Common myeloid progenitor, CD34-positive (primary cell): ENCODE measurements at regions not wholly inside any gene's neighbourhood (a gene's known extent, or its start where the extent isn't known, plus 50 kb on each side); places are given as distances from the start of the nearest gene placed in this dataset.
A peak's percentile ranks its signal among the peaks of the same experiment; 100 is the strongest.
"Not testable (repeated sequence)": the region's sequence is repeated elsewhere in the genome, so short reads cannot be mapped to it uniquely, and the experiment has no call there.

Source experiments
- CTCF ChIA-PET: fragments of 350-600 bp; sonication (Branson Sonifier 250); formaldehyde crosslinking; loops from one replicate; lab custom pipeline; 2021; ENCODE audit warnings: antibody characterized with exemption; lab: Charles Lee
- POLR2A ChIA-PET: fragments of 350-600 bp; sonication (Branson Sonifier 250); formaldehyde crosslinking; loops from one replicate; lab custom pipeline; 2021; ENCODE audit warnings: antibody characterized with exemption; lab: Charles Lee
- DNase-seq, 3 donors: peaks; one replicate each; pipeline versions ENCODE4 v3.0.0 to v3.0.0-alpha.2; 2013
- H3K27ac ChIP-seq, 2 experiments: 1 replicate in 1 of 2; 2 replicates in 1 of 2; pipeline ENCODE4 v1.7.0; 2013; ENCODE audit warnings: inconsistent platforms in 2 of 2, low read length in 2 of 2, mild to moderate bottlenecking in 2 of 2, low read depth in 1 of 2, moderate library complexity in 1 of 2; ENCODE audit not compliant: severe bottlenecking in 2 of 2, insufficient read depth in 1 of 2, poor library complexity in 1 of 2
- H3K27me3 ChIP-seq, 5 experiments: replicated peaks in 2 of 5; 1 replicate in 3 of 5; 2 replicates in 2 of 5; pipeline versions ENCODE4 v1.6.1 to v1.7.0; 2013; ENCODE audit warnings: low read length in 4 of 5, mild to moderate bottlenecking in 2 of 5, moderate library complexity in 2 of 5, inconsistent platforms in 1 of 5; ENCODE audit not compliant: insufficient read depth in 5 of 5, control insufficient read depth in 4 of 5
- H3K36me3 ChIP-seq, 4 experiments: 1 replicate in 2 of 4; 2 replicates in 2 of 4; pipeline versions ENCODE4 v1.6.1 to v1.7.0; 2013; ENCODE audit warnings: low read length in 3 of 4, control low read depth in 1 of 4, mild to moderate bottlenecking in 1 of 4; ENCODE audit not compliant: control insufficient read depth in 4 of 4, insufficient read depth in 4 of 4
- H3K4me1 ChIP-seq, 4 experiments: 1 replicate in 3 of 4; 2 replicates in 1 of 4; pipeline versions ENCODE4 v1.6.1 to v1.7.1; 2013; ENCODE audit warnings: low read length in 3 of 4, mild to moderate bottlenecking in 3 of 4, control low read depth in 1 of 4, inconsistent platforms in 1 of 4, moderate library complexity in 1 of 4; ENCODE audit not compliant: control insufficient read depth in 4 of 4, insufficient read depth in 4 of 4; ENCODE audit errors: control extremely low read depth in 1 of 4
- H3K4me3 ChIP-seq, 7 experiments: 1 replicate in 4 of 7; 2 replicates in 3 of 7; pipeline versions ENCODE4 v1.5.1 to v1.7.0; 2013; ENCODE audit warnings: mild to moderate bottlenecking in 7 of 7, low read length in 6 of 7, moderate library complexity in 6 of 7, inconsistent platforms in 2 of 7, low read depth in 2 of 7, control low read depth in 1 of 7; ENCODE audit not compliant: insufficient read depth in 4 of 7, control insufficient read depth in 1 of 7; ENCODE audit errors: extremely low read depth in 1 of 7
- H3K9me3 ChIP-seq, 5 experiments: 1 replicate in 4 of 5; 2 replicates in 1 of 5; pipeline versions ENCODE4 v1.6.1 to v1.7.1; 2013; ENCODE audit warnings: low read length in 4 of 5, mild to moderate bottlenecking in 2 of 5, inconsistent platforms in 1 of 5, low read depth in 1 of 5, moderate library complexity in 1 of 5; ENCODE audit not compliant: control insufficient read depth in 4 of 5, insufficient read depth in 2 of 5; ENCODE audit errors: control extremely low read depth in 1 of 5
- WGBS: methylation state at CpG from one replicate; pipeline ENCODE4 v1.1.5; 2013; ENCODE audit not compliant: insufficient coverage; 5-methylcytosine and 5-hydroxymethylcytosine counted together

- H3K36me3 ChIP-seq, H3K9me3 ChIP-seq, H3K27ac ChIP-seq, DNase-seq, H3K4me3 ChIP-seq, POLR2A ChIA-PET, CTCF ChIA-PET, H3K4me1 ChIP-seq, H3K27me3 ChIP-seq: not testable (repeated sequence)
- 99% methylated on average over 13 of the region's 42 CpGs for WGBS
Observed at GRCh38 chr1:195722852-195723795, 885.1 kb downstream of the KCNT2 start.

- H3K4me3 ChIP-seq, POLR2A ChIA-PET, H3K36me3 ChIP-seq, H3K4me1 ChIP-seq, DNase-seq, CTCF ChIA-PET, H3K27me3 ChIP-seq, H3K9me3 ChIP-seq, H3K27ac ChIP-seq: not testable (repeated sequence)
- 80% methylated on average over 5 of the region's 6 CpGs for WGBS
Observed at GRCh38 chr1:195722146-195722545, 886.1 kb downstream of the KCNT2 start.

- no peaks in the 10 kb centered on the region for H3K27me3 ChIP-seq
- no peak overlapping the region for H3K4me3 ChIP-seq
- no peaks in the 10 kb centered on the region for H3K36me3 ChIP-seq
- ChIA-PET POLR2A (no interaction called here), CTCF (no interaction called here)
- H3K27ac ChIP-seq: no peak overlapping the region
- WGBS: 97% methylated on average over 6 of the region's 14 CpGs
- no peaks in the 10 kb centered on the region for H3K4me1 ChIP-seq
- no peak for DNase-seq
- H3K9me3 ChIP-seq: no peaks in the 10 kb centered on the region
Observed at GRCh38 chr1:195721210-195721971, 886.8 kb downstream of the KCNT2 start.

- WGBS: 43% methylated on average over 1 of the region's 3 CpGs
- no peaks in the 10 kb centered on the region for H3K36me3 ChIP-seq
- no peaks in the 10 kb centered on the region for H3K27me3 ChIP-seq
- H3K4me1 ChIP-seq: peaks cover 0 to 16% (median 9%) of the 10 kb centered on the region in 4 experiments
- H3K4me3 ChIP-seq: no peak overlapping the region
- H3K9me3 ChIP-seq: no peaks in the 10 kb centered on the region
- DNase-seq: peak; percentile 11 to 26 (median 26)
- POLR2A ChIA-PET: no interaction called here
- no peak overlapping the region for H3K27ac ChIP-seq
- CTCF ChIA-PET: interaction anchor here (0.6 to 1.0 kb wide), 2 partner anchors 9 to 56 kb away, joined by 3 read pairs; no protein-coding TSS in a partner anchor
Observed at GRCh38 chr1:195717651-195718050, 890.6 kb downstream of the KCNT2 start.

GRCh38 chr1:195715652-195716051 lies 892.6 kb downstream of the KCNT2 start:
- POLR2A ChIA-PET: no interaction called here
- Histone ChIP-seq H3K4me1 (peaks cover 0 to 16% (median 9%) of the 10 kb centered on the region in 4 experiments), H3K36me3 (no peaks in the 10 kb centered on the region), H3K4me3 (no peak overlapping the region), H3K9me3 (peaks cover 0 to 2% (median 0%) of the 10 kb centered on the region in 5 experiments), H3K27ac (no peak overlapping the region), H3K27me3 (no peaks in the 10 kb centered on the region)
- CTCF ChIA-PET: interaction anchor here (0.6 kb wide), 1 partner anchor 1857 kb away, joined by 3 read pairs; no protein-coding TSS in a partner anchor
- DNase-seq: no peak
- no CpG with 5 or more reads among the region's 2 CpGs for WGBS

- ChIA-PET POLR2A (interaction anchor here (0.6 kb wide), 1 partner anchor 24 kb away, joined by 3 read pairs; no protein-coding TSS in a partner anchor), CTCF (no interaction called here)
- Histone ChIP-seq H3K27me3 (no peaks in the 10 kb centered on the region), H3K4me3 (no peak overlapping the region), H3K36me3 (no peaks in the 10 kb centered on the region), H3K27ac (no peak overlapping the region), H3K4me1 (peaks cover 4 to 21% (median 11%) of the 10 kb centered on the region in 4 experiments), H3K9me3 (peaks cover 0 to 2% (median 0%) of the 10 kb centered on the region in 5 experiments)
- WGBS: no CpG with 5 or more reads among the region's 1 CpG
- peak; percentile 15 to 87 (median 72) for DNase-seq
Observed at GRCh38 chr1:195714248-195714647, 894.0 kb downstream of the KCNT2 start.
